DOHH2 (cell line): ENCODE measurements at regions not wholly inside any gene's neighbourhood (a gene's known extent, or its start where the extent isn't known, plus 50 kb on each side); places are given as distances from the start of the nearest gene placed in this dataset.

Experiments
- EZH2phosphoT487 ChIP-seq: fragments of 200-600 bp; sonication (generic); IDR thresholded peaks from 2 replicates; pipeline ENCODE4 v1.6.1; 2017; ENCODE audit warnings: borderline replicate concordance, mild to moderate bottlenecking, antibody characterized with exemption, low read length, moderate library complexity, mixed read lengths
- TF ChIP-seq, protein P1 (sequence below): fragments of 200-600 bp; sonication (generic); IDR thresholded peaks from one replicate; pipeline ENCODE4 v1.5.1; 2014; ENCODE audit warnings: antibody characterized with exemption, mild to moderate bottlenecking, low read depth, low read length; ENCODE audit not compliant: poor library complexity, severe bottlenecking

DNA sequence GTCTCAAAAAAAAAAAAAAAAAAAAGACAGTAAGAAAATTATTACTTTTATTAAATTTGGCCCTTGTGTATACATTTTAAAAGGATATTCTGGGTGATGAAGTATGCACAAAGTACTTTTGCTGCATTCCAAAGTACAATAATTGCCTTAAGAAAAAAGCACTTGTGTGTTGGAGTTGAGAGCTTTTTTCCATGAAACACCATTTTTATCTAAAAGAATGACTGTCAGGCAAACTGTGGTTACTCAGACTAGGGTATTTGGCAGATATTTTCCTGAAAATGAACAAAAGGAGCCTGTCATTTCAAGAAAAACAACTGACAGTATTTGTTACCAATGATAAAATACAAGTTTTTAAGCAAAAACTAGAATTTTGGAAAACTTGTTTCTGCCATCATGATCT, 84.3 kb upstream of the PTPN3 start:
- TF ChIP-seq, protein P1, sequence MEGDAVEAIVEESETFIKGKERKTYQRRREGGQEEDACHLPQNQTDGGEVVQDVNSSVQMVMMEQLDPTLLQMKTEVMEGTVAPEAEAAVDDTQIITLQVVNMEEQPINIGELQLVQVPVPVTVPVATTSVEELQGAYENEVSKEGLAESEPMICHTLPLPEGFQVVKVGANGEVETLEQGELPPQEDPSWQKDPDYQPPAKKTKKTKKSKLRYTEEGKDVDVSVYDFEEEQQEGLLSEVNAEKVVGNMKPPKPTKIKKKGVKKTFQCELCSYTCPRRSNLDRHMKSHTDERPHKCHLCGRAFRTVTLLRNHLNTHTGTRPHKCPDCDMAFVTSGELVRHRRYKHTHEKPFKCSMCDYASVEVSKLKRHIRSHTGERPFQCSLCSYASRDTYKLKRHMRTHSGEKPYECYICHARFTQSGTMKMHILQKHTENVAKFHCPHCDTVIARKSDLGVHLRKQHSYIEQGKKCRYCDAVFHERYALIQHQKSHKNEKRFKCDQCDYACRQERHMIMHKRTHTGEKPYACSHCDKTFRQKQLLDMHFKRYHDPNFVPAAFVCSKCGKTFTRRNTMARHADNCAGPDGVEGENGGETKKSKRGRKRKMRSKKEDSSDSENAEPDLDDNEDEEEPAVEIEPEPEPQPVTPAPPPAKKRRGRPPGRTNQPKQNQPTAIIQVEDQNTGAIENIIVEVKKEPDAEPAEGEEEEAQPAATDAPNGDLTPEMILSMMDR = no peak
- no peak for TF ChIP-seq EZH2phosphoT487
